Hepatocyte (in vitro differentiated cells): ENCODE measurements at regions not wholly inside any gene's neighbourhood (a gene's known extent, or its start where the extent isn't known, plus 50 kb on each side); places are given as distances from the start of the nearest gene placed in this dataset.

ENCODE experiments used
- DNase-seq: peaks from one replicate; pipeline ENCODE4 v3.0.0-alpha.2; 2016; ENCODE audit warnings: low spot score
- H2AFZ ChIP-seq: fragments of 200-600 bp; sonication (generic); 2 replicates; pipeline ENCODE4 v1.6.0; 2016; ENCODE audit warnings: antibody characterized with exemption, mild to moderate bottlenecking
- H3K27ac ChIP-seq: fragments of 200-600 bp; sonication (generic); 2 replicates; pipeline ENCODE4 v1.5.1; 2016; ENCODE audit warnings: mild to moderate bottlenecking
- H3K27me3 ChIP-seq: fragments of 200-600 bp; sonication (generic); 2 replicates; pipeline ENCODE4 v1.6.1; 2016
- H3K36me3 ChIP-seq: fragments of 200-600 bp; sonication (generic); replicated peaks from 2 replicates; pipeline ENCODE4 v1.5.1; 2016; ENCODE audit warnings: low read depth; ENCODE audit not compliant: insufficient read depth
- H3K4me1 ChIP-seq: fragments of 200-600 bp; sonication (generic); 2 replicates; pipeline ENCODE4 v1.5.1; 2016; ENCODE audit warnings: mild to moderate bottlenecking, moderate library complexity; ENCODE audit not compliant: insufficient read depth
- H3K4me2 ChIP-seq: fragments of 200-600 bp; sonication (generic); 2 replicates; pipeline ENCODE4 v1.6.0; 2016
- H3K4me3 ChIP-seq: fragments of 200-600 bp; sonication (generic); 2 replicates; pipeline ENCODE4 v1.5.1; 2016; ENCODE audit warnings: mild to moderate bottlenecking
- H3K79me2 ChIP-seq: fragments of 200-600 bp; sonication (generic); 2 replicates; pipeline ENCODE4 v1.6.0; 2017; ENCODE audit warnings: mild to moderate bottlenecking
- H3K9me2 ChIP-seq: fragments of 200-600 bp; sonication (generic); replicated peaks from 2 replicates; pipeline ENCODE4 v1.6.0; 2017; ENCODE audit warnings: mild to moderate bottlenecking; ENCODE audit not compliant: insufficient read depth
- H3K9me3 ChIP-seq: fragments of 200-600 bp; sonication (generic); 2 replicates; pipeline ENCODE4 v1.5.1; 2016; ENCODE audit warnings: low read depth, mild to moderate bottlenecking
- H4K20me1 ChIP-seq: fragments of 200-600 bp; sonication (generic); 2 replicates; pipeline ENCODE4 v1.6.0; 2016; ENCODE audit warnings: mild to moderate bottlenecking; ENCODE audit not compliant: insufficient read depth, poor library complexity, severe bottlenecking
- EZH2 ChIP-seq: fragments of 200-600 bp; sonication (generic); IDR thresholded peaks from 2 replicates; pipeline ENCODE4 v1.6.1; 2016; ENCODE audit warnings: antibody characterized with exemption, mild to moderate bottlenecking, borderline replicate concordance
- EZH2phosphoT487 ChIP-seq: fragments of 200-600 bp; sonication (generic); IDR thresholded peaks from one replicate; pipeline ENCODE4 v1.6.1; 2018; ENCODE audit warnings: antibody characterized with exemption, mild to moderate bottlenecking, low read depth, moderate library complexity; ENCODE audit not compliant: unreplicated experiment, severe bottlenecking
- WGBS: methylation state at CpG from one replicate; pipeline ENCODE4 v1.1.6; 2016; ENCODE audit warnings: low lambda C conversion rate; ENCODE audit errors: missing lambda C conversion rate; 5-methylcytosine and 5-hydroxymethylcytosine counted together
- TF ChIP-seq, protein P1 (sequence below): fragments of 200-600 bp; sonication (generic); IDR thresholded peaks from 2 replicates; pipeline ENCODE4 v1.5.1; 2016; ENCODE audit warnings: antibody characterized with exemption, mild to moderate bottlenecking; ENCODE audit not compliant: poor library complexity

GRCh38 chr13:31433746-31434145 is 234.0 kb downstream of the B3GLCT start:
- no peak overlapping the region for H3K27ac ChIP-seq
- no peaks in the 10 kb centered on the region for H4K20me1 ChIP-seq
- H3K36me3 ChIP-seq = no peaks in the 10 kb centered on the region
- no peaks in the 10 kb centered on the region for H3K9me2 ChIP-seq
- peaks cover 6% of the 10 kb centered on the region for H3K27me3 ChIP-seq
- no peaks in the 10 kb centered on the region for H3K9me3 ChIP-seq
- 69% methylated on average over 7 of the region's 7 CpGs for WGBS
- TF ChIP-seq EZH2phosphoT487 = no peak
- TF ChIP-seq, protein P1, sequence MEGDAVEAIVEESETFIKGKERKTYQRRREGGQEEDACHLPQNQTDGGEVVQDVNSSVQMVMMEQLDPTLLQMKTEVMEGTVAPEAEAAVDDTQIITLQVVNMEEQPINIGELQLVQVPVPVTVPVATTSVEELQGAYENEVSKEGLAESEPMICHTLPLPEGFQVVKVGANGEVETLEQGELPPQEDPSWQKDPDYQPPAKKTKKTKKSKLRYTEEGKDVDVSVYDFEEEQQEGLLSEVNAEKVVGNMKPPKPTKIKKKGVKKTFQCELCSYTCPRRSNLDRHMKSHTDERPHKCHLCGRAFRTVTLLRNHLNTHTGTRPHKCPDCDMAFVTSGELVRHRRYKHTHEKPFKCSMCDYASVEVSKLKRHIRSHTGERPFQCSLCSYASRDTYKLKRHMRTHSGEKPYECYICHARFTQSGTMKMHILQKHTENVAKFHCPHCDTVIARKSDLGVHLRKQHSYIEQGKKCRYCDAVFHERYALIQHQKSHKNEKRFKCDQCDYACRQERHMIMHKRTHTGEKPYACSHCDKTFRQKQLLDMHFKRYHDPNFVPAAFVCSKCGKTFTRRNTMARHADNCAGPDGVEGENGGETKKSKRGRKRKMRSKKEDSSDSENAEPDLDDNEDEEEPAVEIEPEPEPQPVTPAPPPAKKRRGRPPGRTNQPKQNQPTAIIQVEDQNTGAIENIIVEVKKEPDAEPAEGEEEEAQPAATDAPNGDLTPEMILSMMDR = no peak
- no peak for TF ChIP-seq EZH2
- H3K4me2 ChIP-seq = no peak overlapping the region
- H2AFZ ChIP-seq = no peak overlapping the region
- H3K4me3 ChIP-seq = no peak overlapping the region
- DNase-seq = no peak
- no peaks in the 10 kb centered on the region for H3K79me2 ChIP-seq
- H3K4me1 ChIP-seq = no peaks in the 10 kb centered on the region

- Histone ChIP-seq H3K79me2 (no peaks in the 10 kb centered on the region), H4K20me1 (no peaks in the 10 kb centered on the region), H3K36me3 (no peaks in the 10 kb centered on the region), H3K9me3 (no peaks in the 10 kb centered on the region), H3K27ac (no peak overlapping the region), H3K27me3 (peaks cover 6% of the 10 kb centered on the region), H2AFZ (no peak overlapping the region), H3K4me1 (no peaks in the 10 kb centered on the region), H3K4me2 (no peak overlapping the region), H3K9me2 (no peaks in the 10 kb centered on the region), H3K4me3 (no peak overlapping the region)
- TF ChIP-seq EZH2 (no peak), EZH2phosphoT487 (no peak)
- TF ChIP-seq, protein P1 = no peak
- 78% methylated on average over 8 of the region's 8 CpGs for WGBS
- DNase-seq = no peak
These were observed 234.8 kb downstream of the B3GLCT start for GRCh38 chr13:31434613-31435012.

DNA sequence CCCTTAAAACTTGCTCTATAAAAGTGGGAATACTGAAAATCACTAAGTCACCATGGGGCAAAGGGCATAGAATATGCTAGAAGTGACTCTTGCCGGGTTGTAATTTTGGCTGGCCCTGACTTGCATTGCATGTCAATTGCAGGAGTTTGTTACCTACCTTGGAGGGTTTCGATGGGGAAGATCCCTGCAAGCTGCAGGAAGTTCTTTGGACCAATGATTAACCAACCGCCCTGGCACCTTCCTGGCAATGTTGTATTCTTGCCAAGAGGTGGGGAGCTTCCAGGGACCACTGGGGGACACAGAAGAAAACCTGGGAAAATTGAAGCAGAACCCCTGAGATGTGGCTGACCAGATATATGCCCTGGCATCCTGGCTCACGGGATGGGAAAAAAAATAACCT is 235.8 kb downstream of the B3GLCT start:
- H3K4me1 ChIP-seq = no peaks in the 10 kb centered on the region
- 99% methylated on average over 4 of the region's 4 CpGs for WGBS
- H3K36me3 ChIP-seq = no peaks in the 10 kb centered on the region
- no peak overlapping the region for H2AFZ ChIP-seq
- peaks cover 6% of the 10 kb centered on the region for H3K27me3 ChIP-seq
- H3K4me2 ChIP-seq = no peak overlapping the region
- no peaks in the 10 kb centered on the region for H3K9me2 ChIP-seq
- H4K20me1 ChIP-seq = no peaks in the 10 kb centered on the region
- no peaks in the 10 kb centered on the region for H3K9me3 ChIP-seq
- TF ChIP-seq EZH2phosphoT487 = no peak
- no peak for TF ChIP-seq EZH2
- TF ChIP-seq, protein P1 = no peak
- no peak for DNase-seq
- no peaks in the 10 kb centered on the region for H3K79me2 ChIP-seq
- H3K4me3 ChIP-seq = no peak overlapping the region
- no peak overlapping the region for H3K27ac ChIP-seq

- no peak overlapping the region for H3K27ac ChIP-seq
- 60% methylated on average over 5 of the region's 5 CpGs for WGBS
- no peaks in the 10 kb centered on the region for H3K79me2 ChIP-seq
- no peaks in the 10 kb centered on the region for H3K9me3 ChIP-seq
- H3K4me2 ChIP-seq = no peak overlapping the region
- H3K36me3 ChIP-seq = no peaks in the 10 kb centered on the region
- DNase-seq = no peak
- no peaks in the 10 kb centered on the region for H4K20me1 ChIP-seq
- H3K27me3 ChIP-seq = peaks cover 6% of the 10 kb centered on the region
- TF ChIP-seq EZH2 (no peak), EZH2phosphoT487 (no peak)
- TF ChIP-seq, protein P1 = no peak
- H2AFZ ChIP-seq = no peak overlapping the region
- no peak overlapping the region for H3K4me3 ChIP-seq
- no peaks in the 10 kb centered on the region for H3K4me1 ChIP-seq
- H3K9me2 ChIP-seq = no peaks in the 10 kb centered on the region
These were observed 236.7 kb downstream of the B3GLCT start for GRCh38 chr13:31436478-31436877.
